ENCODE measurements at regions not wholly inside any gene's neighbourhood (a gene's known extent, or its start where the extent isn't known, plus 50 kb on each side); places are given as distances from the start of the nearest gene placed in this dataset.
A peak's percentile ranks its signal among the peaks of the same experiment; 100 is the strongest.
"Not testable (repeated sequence)": the region's sequence is repeated elsewhere in the genome, so short reads cannot be mapped to it uniquely, and the experiment has no call there.

GRCh38 chr3:96330795-96331194 lies 483.6 kb upstream of the EPHA6 start:
- FAIRE-seq, result no peak

DNA sequence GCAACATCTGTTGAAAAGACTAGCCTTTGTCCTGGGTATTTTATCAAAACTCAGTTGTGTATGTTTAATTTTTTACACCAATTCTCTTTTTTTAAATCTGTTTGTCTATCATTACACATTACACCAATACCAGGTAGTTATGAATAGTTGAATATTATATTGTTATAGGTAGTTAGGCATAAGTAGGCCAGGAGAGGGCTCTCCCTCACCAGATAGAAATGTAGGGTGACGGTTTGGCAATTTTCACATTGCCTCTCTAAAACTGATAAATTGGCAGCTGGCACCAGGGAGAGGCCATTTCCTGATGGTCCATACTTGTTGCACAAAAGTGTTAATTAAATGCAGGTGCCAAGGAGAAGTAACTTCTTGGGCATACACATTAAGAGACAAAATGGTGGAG lies 483.1 kb upstream of the EPHA6 start:
- FAIRE-seq, result no peak

DNA sequence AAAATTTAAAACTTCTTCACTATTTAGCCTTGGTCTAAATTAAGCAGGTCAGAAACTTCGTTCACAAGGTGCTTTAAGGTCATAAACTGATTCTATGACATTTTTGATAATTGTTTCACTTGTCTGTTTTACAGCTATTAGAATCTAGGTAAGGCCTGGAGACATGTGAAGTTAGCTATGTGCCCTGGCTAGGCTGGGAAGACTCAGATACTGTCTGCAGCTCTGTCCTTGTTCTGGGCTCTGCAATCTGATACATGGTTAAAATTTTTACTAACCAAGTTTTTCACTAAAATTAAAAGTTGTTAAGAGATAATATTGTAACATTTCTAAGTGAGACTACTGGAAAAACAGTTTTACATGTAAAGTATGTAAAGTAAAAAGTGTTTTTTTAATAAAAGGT lies 479.6 kb upstream of the EPHA6 start:
- FAIRE-seq, result no peak

DNA sequence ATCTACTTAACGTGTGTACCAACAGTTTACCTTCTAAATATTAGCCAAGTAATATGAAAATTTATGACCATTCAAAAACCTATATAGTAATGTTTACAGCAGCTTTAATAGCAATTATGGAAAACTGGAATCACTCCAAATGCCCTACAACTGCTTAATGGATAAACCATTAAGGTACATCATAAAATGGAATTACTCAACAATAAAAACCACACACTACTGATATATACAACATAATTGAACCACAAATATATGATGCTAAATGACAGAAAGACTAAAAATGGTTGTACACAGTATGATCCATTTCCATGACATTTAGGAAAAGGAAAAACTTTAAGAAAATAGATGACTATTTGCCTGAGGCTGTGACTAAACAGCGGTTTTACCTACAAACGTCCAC lies 467.1 kb upstream of the EPHA6 start:
- no peak for FAIRE-seq

GRCh38 chr3:96351598-96351997 lies 462.8 kb upstream of the EPHA6 start:
- FAIRE-seq, result peak; percentile 57

GRCh38 chr3:96354106-96354505 lies 460.3 kb upstream of the EPHA6 start:
- FAIRE-seq, result no peak

- no peak for FAIRE-seq
Measured at GRCh38 chr3:96354742-96355141, 459.7 kb upstream of the EPHA6 start.

GRCh38 chr3:96361241-96361640 lies 453.2 kb upstream of the EPHA6 start:
- FAIRE-seq, result no peak

GRCh38 chr3:96370637-96371036 lies 443.8 kb upstream of the EPHA6 start:
- no peak for FAIRE-seq

DNA sequence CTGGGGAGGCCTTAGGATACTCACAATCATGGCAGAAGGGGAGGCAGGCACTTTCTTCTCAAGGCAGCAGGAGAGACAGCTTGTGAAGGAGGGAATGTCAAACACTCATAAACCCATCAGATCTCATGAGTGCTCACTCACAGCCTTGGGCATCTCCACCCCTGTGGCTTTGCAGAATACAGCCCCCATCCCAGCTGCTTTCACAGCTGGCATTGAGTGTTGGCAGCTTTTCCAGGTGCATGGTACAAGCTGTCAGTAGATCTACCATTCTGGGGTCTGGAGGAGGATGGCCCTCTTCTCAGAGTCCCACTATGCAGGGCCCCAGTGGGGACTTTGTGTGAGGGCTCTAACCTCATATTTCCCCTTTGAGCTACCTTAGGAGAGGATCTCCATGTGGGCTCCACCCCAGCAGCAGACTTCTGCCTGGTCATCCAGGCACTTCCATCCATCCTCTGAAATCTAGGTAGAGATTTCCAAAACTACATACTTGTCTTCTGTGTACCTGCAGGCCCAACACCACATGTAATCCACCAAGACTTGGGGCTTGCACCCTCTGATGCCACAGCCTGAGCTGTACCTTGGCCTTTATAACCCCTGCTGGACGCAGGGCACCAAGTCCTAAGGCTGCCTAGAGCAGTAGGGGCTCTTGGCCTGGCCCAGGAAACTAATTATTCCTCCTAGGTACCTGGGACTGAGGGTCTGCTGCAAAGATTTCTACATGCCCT lies 404.2 kb upstream of the EPHA6 start:
- no peak for FAIRE-seq

GRCh38 chr3:96416549-96417255 lies 397.7 kb upstream of the EPHA6 start:
- no peak for FAIRE-seq

DNA sequence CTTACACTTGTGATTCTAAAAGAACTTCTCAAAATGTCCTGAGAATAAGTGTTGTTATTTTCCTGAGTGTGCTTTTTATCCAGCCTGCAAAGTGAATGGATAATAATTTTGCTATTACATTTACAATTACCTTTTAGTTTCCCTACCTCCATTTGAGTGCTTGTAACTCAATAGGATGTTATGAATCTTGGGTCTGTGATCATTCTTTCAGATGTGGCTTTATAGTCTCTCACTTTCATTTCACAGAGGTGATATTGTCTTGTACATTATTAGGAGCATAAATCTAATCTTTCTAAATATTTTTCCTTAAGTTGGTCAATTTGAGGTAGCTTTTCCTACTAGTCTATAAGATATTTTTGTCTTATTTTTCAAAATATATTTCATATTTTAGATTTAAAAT lies 386.3 kb upstream of the EPHA6 start:
- FAIRE-seq, result no peak

- FAIRE-seq, result no peak
Measured at GRCh38 chr3:96430079-96430478, 384.3 kb upstream of the EPHA6 start.

GRCh38 chr3:96434651-96435050 lies 379.7 kb upstream of the EPHA6 start:
- no peak for FAIRE-seq

DNA sequence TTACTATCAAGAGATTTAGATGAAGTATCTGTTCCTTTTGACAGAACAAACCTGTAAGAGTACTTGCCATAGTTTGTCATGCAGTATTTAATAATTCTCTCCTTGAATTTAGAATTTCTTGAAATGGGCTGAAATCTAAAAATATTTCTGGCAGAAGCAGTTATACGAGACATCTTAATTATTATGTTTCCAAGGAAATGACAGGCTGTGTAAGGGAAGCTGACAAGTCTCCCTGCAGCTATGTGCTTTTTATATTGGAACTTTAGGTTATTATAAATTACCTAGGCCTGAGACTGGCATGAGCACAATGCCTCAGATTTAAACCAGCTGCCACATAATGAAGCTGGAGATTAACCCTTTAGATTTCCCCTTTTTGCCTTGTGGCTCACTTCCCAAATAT lies 365.0 kb upstream of the EPHA6 start:
- no peak for FAIRE-seq

- FAIRE-seq, result no peak
Measured at GRCh38 chr3:96449803-96450202, 364.6 kb upstream of the EPHA6 start.

DNA sequence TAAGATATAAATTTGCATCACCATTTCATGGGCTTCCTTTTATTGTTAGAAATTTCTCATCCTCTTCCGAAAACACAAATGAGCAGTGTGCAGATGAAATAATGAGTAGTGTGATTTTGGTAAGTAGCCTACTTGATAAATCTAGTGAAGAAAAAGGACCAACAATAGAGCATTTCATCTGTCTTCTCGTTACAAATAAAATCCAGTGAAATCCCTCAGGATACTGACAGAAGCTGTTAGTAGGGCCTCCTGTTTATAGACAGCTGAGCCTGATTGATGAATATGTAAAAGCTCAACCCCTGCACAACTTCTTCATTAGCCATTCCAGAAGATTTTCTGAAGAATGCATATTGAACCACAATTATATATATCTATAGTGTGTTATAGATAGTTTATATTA lies 363.7 kb upstream of the EPHA6 start:
- FAIRE-seq, result no peak

- no peak for FAIRE-seq
Measured at GRCh38 chr3:96465521-96465920, 348.9 kb upstream of the EPHA6 start.

- no peak for FAIRE-seq
Measured at GRCh38 chr3:96466441-96466840, 348.0 kb upstream of the EPHA6 start.

DNA sequence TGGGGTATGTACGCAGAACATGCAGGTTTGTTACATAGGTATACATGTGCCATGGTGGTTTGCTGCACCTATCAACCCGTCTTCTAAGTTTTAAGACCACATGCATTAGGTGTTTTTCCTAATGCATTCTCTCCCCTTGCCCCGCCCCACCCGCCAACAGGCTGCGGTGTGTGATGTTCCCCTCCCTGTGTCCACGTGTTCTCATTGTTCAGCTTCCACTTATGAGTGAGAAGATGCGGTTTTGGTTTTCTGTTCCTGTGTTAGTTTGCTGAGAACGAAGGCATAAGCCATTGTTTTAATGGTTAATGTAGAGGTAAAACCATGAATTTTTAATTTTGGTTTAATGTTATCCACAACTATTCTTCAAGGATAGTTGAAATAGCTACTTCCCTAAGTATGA lies 346.8 kb upstream of the EPHA6 start:
- no peak for FAIRE-seq

GRCh38 chr3:96478496-96478895 lies 335.9 kb upstream of the EPHA6 start:
- FAIRE-seq, result no peak

DNA sequence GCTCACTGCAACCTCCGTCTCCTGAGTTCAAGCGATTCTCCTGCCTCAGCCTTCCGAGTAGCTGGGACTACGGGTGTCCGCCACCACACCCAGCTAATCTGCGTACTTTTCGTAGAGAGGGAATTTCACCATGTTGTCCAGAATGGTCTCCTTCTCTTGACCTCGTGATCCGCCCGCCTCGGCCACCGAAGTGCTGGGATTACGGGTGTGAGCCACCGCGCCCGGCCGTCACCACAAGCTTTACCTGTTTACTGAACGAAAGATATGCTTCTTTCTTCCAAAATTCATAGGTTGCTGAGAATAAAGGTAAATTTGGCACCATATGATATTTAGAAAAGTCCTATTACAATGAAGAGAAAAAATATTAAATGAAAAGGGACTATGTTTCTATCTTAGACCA lies 333.5 kb upstream of the EPHA6 start:
- no peak for FAIRE-seq

- FAIRE-seq, result not testable (repeated sequence)
Measured at GRCh38 chr3:96483191-96483590, 331.2 kb upstream of the EPHA6 start.

- no peak for FAIRE-seq
Measured at GRCh38 chr3:96483781-96484180, 330.6 kb upstream of the EPHA6 start.

- no peak for FAIRE-seq
Measured at GRCh38 chr3:96488708-96489107, 325.7 kb upstream of the EPHA6 start.

All from endometrium (tissue), 2 donors.